ENCODE measurements at regions not wholly inside any gene's neighbourhood (a gene's known extent, or its start where the extent isn't known, plus 50 kb on each side); places are given as distances from the start of the nearest gene placed in this dataset.

DNA sequence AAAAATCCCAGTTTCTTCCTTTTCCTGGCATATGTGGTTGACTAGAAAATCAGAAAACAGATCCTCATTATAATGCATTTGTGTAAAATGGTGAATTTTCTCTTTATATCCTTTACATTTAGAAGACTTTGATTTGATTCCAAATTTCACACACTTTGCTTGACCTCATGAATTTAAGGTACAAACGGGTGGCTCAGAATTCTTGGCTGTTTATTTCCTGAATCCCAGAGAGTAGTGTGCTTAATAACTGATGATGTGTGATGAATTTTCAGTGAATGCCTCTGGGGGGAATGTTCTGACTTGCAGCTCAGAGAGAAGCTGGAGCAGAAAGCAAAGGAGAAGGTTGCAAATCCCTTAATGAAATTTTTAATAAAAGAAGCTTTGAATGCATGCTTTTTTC, 126.8 kb downstream of the SPATA31D1 start:
- TF ChIP-seq, protein P1, sequence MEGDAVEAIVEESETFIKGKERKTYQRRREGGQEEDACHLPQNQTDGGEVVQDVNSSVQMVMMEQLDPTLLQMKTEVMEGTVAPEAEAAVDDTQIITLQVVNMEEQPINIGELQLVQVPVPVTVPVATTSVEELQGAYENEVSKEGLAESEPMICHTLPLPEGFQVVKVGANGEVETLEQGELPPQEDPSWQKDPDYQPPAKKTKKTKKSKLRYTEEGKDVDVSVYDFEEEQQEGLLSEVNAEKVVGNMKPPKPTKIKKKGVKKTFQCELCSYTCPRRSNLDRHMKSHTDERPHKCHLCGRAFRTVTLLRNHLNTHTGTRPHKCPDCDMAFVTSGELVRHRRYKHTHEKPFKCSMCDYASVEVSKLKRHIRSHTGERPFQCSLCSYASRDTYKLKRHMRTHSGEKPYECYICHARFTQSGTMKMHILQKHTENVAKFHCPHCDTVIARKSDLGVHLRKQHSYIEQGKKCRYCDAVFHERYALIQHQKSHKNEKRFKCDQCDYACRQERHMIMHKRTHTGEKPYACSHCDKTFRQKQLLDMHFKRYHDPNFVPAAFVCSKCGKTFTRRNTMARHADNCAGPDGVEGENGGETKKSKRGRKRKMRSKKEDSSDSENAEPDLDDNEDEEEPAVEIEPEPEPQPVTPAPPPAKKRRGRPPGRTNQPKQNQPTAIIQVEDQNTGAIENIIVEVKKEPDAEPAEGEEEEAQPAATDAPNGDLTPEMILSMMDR (IDR thresholded peaks at IDR 0.05) = no peak
- TF ChIP-seq POLR2A (IDR thresholded peaks at IDR 0.05) = no peak

Data from esophagus squamous epithelium (tissue), 4 donors.